ENCODE measurements at regions not wholly inside any gene's neighbourhood (a gene's known extent, or its start where the extent isn't known, plus 50 kb on each side); places are given as distances from the start of the nearest gene placed in this dataset.

DNA sequence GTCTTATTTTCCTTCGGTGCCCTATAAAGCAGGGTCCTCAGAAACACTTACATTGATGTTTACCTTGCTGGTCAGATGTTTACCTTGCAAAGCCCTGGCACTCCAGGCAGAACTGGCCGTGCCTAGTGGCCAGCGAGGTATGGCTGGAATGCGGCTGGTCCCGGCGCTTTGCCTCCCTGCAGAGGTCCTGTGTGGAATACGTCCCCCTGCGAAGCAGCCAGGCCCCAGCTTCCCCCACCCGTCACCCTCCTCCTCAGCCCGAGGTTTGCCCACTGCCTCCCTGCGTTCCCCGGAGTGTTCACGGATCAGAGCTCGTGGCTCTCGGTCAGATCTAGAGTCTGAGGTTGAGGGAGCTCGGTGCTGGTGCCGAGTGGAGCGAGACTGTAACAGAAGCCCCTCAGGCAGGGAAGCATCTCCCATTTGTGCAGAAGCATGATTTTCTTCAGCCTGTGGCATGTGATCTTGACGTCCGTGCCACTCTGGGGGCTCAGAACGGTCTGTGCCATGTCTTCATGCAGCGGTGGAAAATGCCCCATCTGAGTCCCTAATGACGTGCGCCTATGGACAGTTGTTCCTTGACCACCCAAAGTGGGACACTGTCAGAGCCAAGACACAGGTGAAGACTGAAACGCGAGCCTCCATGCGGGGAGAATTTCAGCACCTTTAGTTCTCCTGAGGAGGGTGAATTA is 54.8 kb upstream of the SOX1 start:
- DNase-seq = no peak

DNA sequence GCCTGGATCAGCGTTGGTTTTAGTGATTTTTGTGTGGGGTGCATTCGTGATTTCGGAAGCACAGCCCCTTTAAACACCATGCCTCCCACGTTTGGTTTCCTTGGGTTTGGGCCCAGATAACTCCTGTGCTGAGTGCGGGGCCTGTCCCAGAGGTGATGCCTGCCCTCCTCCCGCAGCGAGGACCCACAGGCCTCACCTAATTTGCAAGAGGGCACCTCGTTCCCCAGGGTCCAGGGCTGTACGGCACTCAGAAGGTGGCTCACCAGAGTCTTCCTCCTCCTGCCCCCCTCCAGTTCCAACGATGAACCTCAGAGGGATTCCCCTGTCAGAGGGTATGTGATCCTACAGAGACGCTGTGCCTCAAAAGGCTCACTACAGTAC is 54.3 kb upstream of the SOX1 start:
- DNase-seq = no peak

DNA sequence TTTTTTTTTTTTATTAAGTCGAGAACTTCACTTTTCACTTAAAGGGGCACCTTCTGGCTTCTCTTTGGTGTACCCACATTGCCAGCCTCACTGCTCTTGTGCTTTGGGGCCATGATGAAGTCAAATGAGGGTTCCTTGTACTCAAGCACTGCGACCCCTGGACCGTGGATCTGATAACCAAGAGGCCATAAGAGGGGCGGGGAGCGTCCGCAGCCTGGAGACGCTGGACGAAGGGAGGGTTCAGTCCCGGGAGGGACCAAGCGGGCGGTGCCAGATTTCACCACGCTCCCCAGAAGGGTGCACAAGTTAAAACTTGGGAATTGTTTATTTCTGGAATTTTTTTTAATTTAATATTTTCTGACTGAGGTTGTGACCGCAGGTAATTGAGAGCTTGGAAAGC is 53.3 kb upstream of the SOX1 start:
- no peak for DNase-seq

DNA sequence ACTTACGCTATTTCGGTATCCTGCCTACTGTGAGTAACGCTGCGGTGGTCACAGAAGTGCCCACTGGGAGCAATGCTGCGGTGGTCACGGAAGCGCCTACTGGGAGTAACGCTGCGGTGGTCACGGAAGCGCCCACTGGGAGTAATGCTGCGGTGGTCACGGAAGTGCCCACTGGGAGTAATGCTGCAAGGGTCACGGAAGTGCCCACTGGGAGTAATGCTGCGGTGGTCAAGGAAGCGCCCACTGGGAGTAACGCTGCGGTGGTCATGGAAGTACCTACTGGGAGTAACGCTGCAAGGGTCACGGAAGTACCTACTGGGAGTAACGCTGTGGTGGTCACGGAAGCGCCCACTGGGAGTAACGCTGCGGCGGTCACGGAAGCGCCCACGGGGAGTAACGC is 52.1 kb upstream of the SOX1 start:
- DNase-seq = no peak

Data from hematopoietic multipotent progenitor cell treated with erythropoietin and hydrocortisone succinate and interleukin-3 and kit ligand, for 4 days (in vitro differentiated cells).